Gastrocnemius medialis (tissue), 4 donors: ENCODE measurements at regions not wholly inside any gene's neighbourhood (a gene's known extent, or its start where the extent isn't known, plus 50 kb on each side); places are given as distances from the start of the nearest gene placed in this dataset.

Experiments used
- ATAC-seq, 2 donors: fragments of 150-250 bp; one replicate each; pipeline ENCODE4 v1.9.1; 2016
- DNase-seq, 2 donors: peaks; one replicate each; pipeline ENCODE4 v3.0.0-alpha.2; 2019
- H3K27ac ChIP-seq, 4 donors: fragments of 200-600 bp; sonication (generic); 1 replicate in 1 of 4; 2 replicates in 3 of 4; pipeline ENCODE4 v1.5.1; 2016 to 2018; ENCODE audit warnings: mild to moderate bottlenecking in 2 of 4, moderate library complexity in 1 of 4
- H3K27me3 ChIP-seq, 3 donors: fragments of 200-600 bp; sonication (generic) in 2 of 3; 1 replicate in 1 of 3; 2 replicates in 2 of 3; pipeline versions ENCODE4 v1.5.1 to v1.6.0; 2016 to 2019; ENCODE audit warnings: mild to moderate bottlenecking in 1 of 3, moderate library complexity in 1 of 3
- H3K36me3 ChIP-seq, 2 donors: fragments of 200-600 bp; sonication (generic) in 1 of 2; one replicate each; pipeline ENCODE4 v1.5.1; 2017 to 2018
- H3K4me1 ChIP-seq, 2 donors: fragments of 200-600 bp; sonication (generic) in 1 of 2; one replicate each; pipeline ENCODE4 v1.5.1; 2016 to 2017; ENCODE audit warnings: mild to moderate bottlenecking in 2 of 2
- H3K4me3 ChIP-seq, 4 donors: fragments of 200-600 bp; sonication (generic) in 3 of 4; 1 replicate in 1 of 4; 2 replicates in 3 of 4; pipeline ENCODE4 v1.5.1; 2016 to 2019; ENCODE audit warnings: mild to moderate bottlenecking in 2 of 4
- H3K9me3 ChIP-seq, 3 donors: fragments of 200-600 bp; sonication (generic) in 2 of 3; 1 replicate in 1 of 3; 2 replicates in 2 of 3; pipeline ENCODE4 v1.5.1; 2016 to 2019
- POLR2A ChIP-seq, 2 donors: fragments of 450-650 bp; IDR thresholded peaks; one replicate each; pipeline ENCODE4 v1.6.1; 2017; ENCODE audit warnings: antibody characterized with exemption in 2 of 2, mild to moderate bottlenecking in 2 of 2, moderate library complexity in 2 of 2
- in situ Hi-C, 4 donors: fragments of 200-750 bp; cut with MboI; loops; one replicate each; pipeline versions ENCODE4 v1.15.0 to v1.8.0; 2017; ENCODE audit warnings: low sequenced_read_pairs in 4 of 4
- intact Hi-C: fragments of 100-400 bp; cut with DNase I; formaldehyde crosslinking; loops from one replicate; pipeline ENCODE4 v1.15.1; 2023; ENCODE audit warnings: low total_unique reads
- TF ChIP-seq, protein P1 (sequence below), 5 experiments: fragments of 450-650 bp in 3 of 5; fragments of 200-600 bp in 2 of 5; sonication (generic) in 2 of 5; IDR thresholded peaks in 4 of 5; conservative IDR thresholded peaks in 1 of 5; 1 replicate in 4 of 5; 2 replicates in 1 of 5; pipeline ENCODE4 v1.5.1; 2016 to 2019; ENCODE audit warnings: antibody characterized with exemption in 5 of 5, mild to moderate bottlenecking in 3 of 5, moderate library complexity in 3 of 5

DNA sequence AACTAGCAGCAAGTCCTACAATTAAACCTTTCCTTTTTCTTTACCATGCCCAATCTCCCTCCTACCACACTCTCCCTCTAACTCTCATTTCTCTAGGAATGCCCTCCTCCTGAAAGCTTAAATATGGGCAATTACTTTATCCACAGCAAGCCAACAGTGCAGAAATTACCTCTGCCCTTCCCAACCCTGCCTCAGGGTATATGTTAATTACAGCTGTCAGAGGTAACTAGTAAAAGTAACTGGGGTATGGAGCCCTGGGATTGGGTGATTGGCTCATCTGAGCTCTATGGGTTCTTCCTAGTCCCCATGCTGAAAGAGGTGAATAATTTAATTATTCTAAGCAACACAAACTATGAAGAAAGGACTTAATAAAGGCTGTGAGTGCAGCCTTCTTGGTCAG lies 478.9 kb upstream of the NMUR2 start:
- Histone ChIP-seq H3K27ac (no peak overlapping the region), H3K27me3 (no peaks in the 10 kb centered on the region), H3K4me3 (no peak overlapping the region), H3K9me3 (no peaks in the 10 kb centered on the region), H3K36me3 (no peaks in the 10 kb centered on the region), H3K4me1 (no peaks in the 10 kb centered on the region)
- TF ChIP-seq, protein P1, sequence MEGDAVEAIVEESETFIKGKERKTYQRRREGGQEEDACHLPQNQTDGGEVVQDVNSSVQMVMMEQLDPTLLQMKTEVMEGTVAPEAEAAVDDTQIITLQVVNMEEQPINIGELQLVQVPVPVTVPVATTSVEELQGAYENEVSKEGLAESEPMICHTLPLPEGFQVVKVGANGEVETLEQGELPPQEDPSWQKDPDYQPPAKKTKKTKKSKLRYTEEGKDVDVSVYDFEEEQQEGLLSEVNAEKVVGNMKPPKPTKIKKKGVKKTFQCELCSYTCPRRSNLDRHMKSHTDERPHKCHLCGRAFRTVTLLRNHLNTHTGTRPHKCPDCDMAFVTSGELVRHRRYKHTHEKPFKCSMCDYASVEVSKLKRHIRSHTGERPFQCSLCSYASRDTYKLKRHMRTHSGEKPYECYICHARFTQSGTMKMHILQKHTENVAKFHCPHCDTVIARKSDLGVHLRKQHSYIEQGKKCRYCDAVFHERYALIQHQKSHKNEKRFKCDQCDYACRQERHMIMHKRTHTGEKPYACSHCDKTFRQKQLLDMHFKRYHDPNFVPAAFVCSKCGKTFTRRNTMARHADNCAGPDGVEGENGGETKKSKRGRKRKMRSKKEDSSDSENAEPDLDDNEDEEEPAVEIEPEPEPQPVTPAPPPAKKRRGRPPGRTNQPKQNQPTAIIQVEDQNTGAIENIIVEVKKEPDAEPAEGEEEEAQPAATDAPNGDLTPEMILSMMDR (IDR thresholded peaks at IDR 0.05 in 4 of 5, conservative IDR thresholded peaks at IDR 0.05 in 1 of 5), result no peak
- TF ChIP-seq POLR2A (IDR thresholded peaks at IDR 0.05), result no peak
- DNase-seq (no peak), ATAC-seq (no peak)
- intact Hi-C loops, result no loop called here
- in situ Hi-C loops, result no loop called here

DNA sequence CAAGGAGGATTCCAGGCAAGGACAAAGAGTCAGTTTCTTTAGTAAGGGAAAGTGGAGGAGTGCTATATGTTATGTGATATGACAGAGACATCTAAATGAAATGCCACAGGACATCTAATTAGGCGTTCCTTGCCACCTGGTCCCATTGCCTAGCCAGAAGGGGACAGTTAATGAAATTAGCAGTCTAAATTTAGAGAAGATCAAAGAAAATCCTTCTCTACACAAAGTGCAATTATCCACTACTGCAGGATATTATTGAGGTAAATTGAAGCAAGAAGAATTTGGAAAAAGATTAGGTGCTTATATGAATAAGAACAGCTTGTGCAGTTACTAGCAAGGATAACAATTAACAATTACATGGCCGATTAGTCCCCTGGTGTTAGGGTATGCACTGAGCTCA lies 495.3 kb upstream of the NMUR2 start:
- Histone ChIP-seq H3K27ac (no peak overlapping the region), H3K36me3 (no peaks in the 10 kb centered on the region), H3K4me3 (no peak overlapping the region), H3K9me3 (no peaks in the 10 kb centered on the region), H3K4me1 (no peaks in the 10 kb centered on the region), H3K27me3 (no peaks in the 10 kb centered on the region)
- intact Hi-C loops (no loop called here), in situ Hi-C loops (no loop called here)
- no peak for TF ChIP-seq POLR2A (IDR thresholded peaks at IDR 0.05)
- TF ChIP-seq, protein P1 (IDR thresholded peaks at IDR 0.05 in 4 of 5, conservative IDR thresholded peaks at IDR 0.05 in 1 of 5), result no peak
- no peak for ATAC-seq
- no peak for DNase-seq

DNA sequence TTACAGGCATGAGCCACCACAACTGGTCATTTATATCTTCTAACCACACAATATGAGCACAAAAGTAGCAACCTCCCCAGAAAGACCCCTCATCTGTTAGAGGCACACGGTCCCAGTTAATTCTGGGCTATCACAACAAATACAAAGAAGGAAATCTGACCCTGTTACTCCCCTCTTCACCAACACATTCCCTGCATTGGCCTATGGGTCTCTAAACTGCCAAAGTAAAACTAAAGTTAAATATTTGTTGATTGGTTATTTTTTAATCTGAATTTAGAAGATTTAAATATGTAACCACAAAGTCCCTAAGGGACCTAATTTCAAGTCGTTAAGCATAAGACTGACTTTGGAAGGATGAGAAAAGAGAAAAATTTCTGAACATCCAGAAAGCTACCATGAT lies 496.7 kb upstream of the NMUR2 start:
- Histone ChIP-seq H3K9me3 (no peaks in the 10 kb centered on the region), H3K27me3 (no peaks in the 10 kb centered on the region), H3K27ac (no peak overlapping the region), H3K4me3 (no peak overlapping the region), H3K36me3 (no peaks in the 10 kb centered on the region), H3K4me1 (no peaks in the 10 kb centered on the region)
- TF ChIP-seq POLR2A (IDR thresholded peaks at IDR 0.05), result no peak
- TF ChIP-seq, protein P1 (IDR thresholded peaks at IDR 0.05 in 4 of 5, conservative IDR thresholded peaks at IDR 0.05 in 1 of 5), result no peak
- in situ Hi-C loops, result no loop called here
- DNase-seq (no peak), ATAC-seq (no peak)
- intact Hi-C loops, result no loop called here

DNA sequence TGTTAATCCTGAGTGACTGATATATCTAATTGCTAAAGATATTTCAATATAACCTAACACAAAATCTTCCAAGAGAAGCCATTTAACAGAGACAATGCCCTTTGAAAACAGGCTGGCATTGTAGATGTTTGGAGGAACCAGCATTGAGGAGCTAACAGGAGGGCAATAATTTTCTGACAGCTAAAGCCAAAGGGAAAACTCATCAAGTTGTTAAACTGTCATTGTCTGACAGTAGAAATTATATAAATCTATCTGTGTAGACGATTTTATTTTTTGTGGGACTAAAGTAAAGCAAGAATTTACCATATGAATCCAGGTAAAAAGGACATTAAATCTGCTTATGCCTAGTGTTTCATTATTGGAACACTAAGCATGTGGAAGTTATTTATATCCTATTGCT lies 500.2 kb upstream of the NMUR2 start:
- no peak for DNase-seq
- intact Hi-C loops, result no loop called here

More for the DNA sequence above, 500.2 kb upstream of the NMUR2 start:
- in situ Hi-C loops, result no loop called here
- Histone ChIP-seq H3K27ac (no peak overlapping the region), H3K27me3 (no peaks in the 10 kb centered on the region), H3K4me3 (no peak overlapping the region), H3K9me3 (no peaks in the 10 kb centered on the region), H3K36me3 (no peaks in the 10 kb centered on the region), H3K4me1 (no peaks in the 10 kb centered on the region)
- TF ChIP-seq, protein P1 (IDR thresholded peaks at IDR 0.05 in 4 of 5, conservative IDR thresholded peaks at IDR 0.05 in 1 of 5), result no peak
- no peak for ATAC-seq
